ENCODE measurements at regions not wholly inside any gene's neighbourhood (a gene's known extent, or its start where the extent isn't known, plus 50 kb on each side); places are given as distances from the start of the nearest gene placed in this dataset.
A peak's percentile ranks its signal among the peaks of the same experiment; 100 is the strongest.

GRCh38 chr2:479031-479430 is 191.1 kb upstream of the ALKAL2 start:
- DNase-seq: no peak

- DNase-seq: no peak
These were observed 183.7 kb upstream of the ALKAL2 start for GRCh38 chr2:471560-471959.

- no peak for DNase-seq
These were observed 181.6 kb upstream of the ALKAL2 start for GRCh38 chr2:469514-469913.

- DNase-seq: no peak
These were observed 180.9 kb upstream of the ALKAL2 start for GRCh38 chr2:468648-469336.

GRCh38 chr2:467892-468647 is 180.2 kb upstream of the ALKAL2 start:
- no peak for DNase-seq

GRCh38 chr2:467543-467891 is 179.6 kb upstream of the ALKAL2 start:
- no peak for DNase-seq

- no peak for DNase-seq
These were observed 179.2 kb upstream of the ALKAL2 start for GRCh38 chr2:467101-467500.

- no peak for DNase-seq
These were observed 176.8 kb upstream of the ALKAL2 start for GRCh38 chr2:464562-465309.

- DNase-seq: peak; percentile 16 to 29
These were observed 173.0 kb upstream of the ALKAL2 start for GRCh38 chr2:460861-461260.

- DNase-seq: no peak
These were observed 172.0 kb upstream of the ALKAL2 start for GRCh38 chr2:459931-460330.

- DNase-seq: no peak
These were observed 170.5 kb upstream of the ALKAL2 start for GRCh38 chr2:458425-458815.

GRCh38 chr2:457792-458424 is 170.0 kb upstream of the ALKAL2 start:
- DNase-seq: no peak

GRCh38 chr2:457262-457661 is 169.4 kb upstream of the ALKAL2 start:
- DNase-seq: no peak

- no peak for DNase-seq
These were observed 168.0 kb upstream of the ALKAL2 start for GRCh38 chr2:455913-456312.

- DNase-seq: no peak
These were observed 167.3 kb upstream of the ALKAL2 start for GRCh38 chr2:455015-455705.

- DNase-seq: no peak
These were observed 165.2 kb upstream of the ALKAL2 start for GRCh38 chr2:453132-453531.

- DNase-seq: no peak
These were observed 163.6 kb upstream of the ALKAL2 start for GRCh38 chr2:451495-451894.

GRCh38 chr2:449246-450067 is 161.6 kb upstream of the ALKAL2 start:
- DNase-seq: no peak

GRCh38 chr2:447902-448665 is 160.2 kb upstream of the ALKAL2 start:
- no peak for DNase-seq

- no peak for DNase-seq
These were observed 159.2 kb upstream of the ALKAL2 start for GRCh38 chr2:446963-447530.
